Erythroblast (primary cell): ENCODE measurements at regions not wholly inside any gene's neighbourhood (a gene's known extent, or its start where the extent isn't known, plus 50 kb on each side); places are given as distances from the start of the nearest gene placed in this dataset.

ENCODE experiments used
- GATA1 ChIP-seq: IDR thresholded peaks from 2 replicates; pipeline ENCODE4 v1.6.1; 2011; ENCODE audit warnings: low read depth, mild to moderate bottlenecking, control low read depth, low read length, moderate library complexity
- POLR2A ChIP-seq: IDR thresholded peaks from 2 replicates; pipeline ENCODE4 v1.6.1; 2011; ENCODE audit warnings: mild to moderate bottlenecking, low read length

- TF ChIP-seq POLR2A = no peak
- no peak for TF ChIP-seq GATA1
Measured at GRCh38 chr20:16844406-16844805, 96.2 kb downstream of the OTOR start.
